DMS53 (cell line): ENCODE measurements at regions not wholly inside any gene's neighbourhood (a gene's known extent, or its start where the extent isn't known, plus 50 kb on each side); places are given as distances from the start of the nearest gene placed in this dataset.
"Not testable (repeated sequence)": the region's sequence is repeated elsewhere in the genome, so short reads cannot be mapped to it uniquely, and the experiment has no call there.

Experiments used
- DNase-seq: peaks from one replicate; lab custom pipeline; 2025; lab: John Stamatoyannopoulos, UW

- DNase-seq: no peak
Measured at GRCh38 chr13:109400209-109400608, 386.2 kb downstream of the IRS2 start.

GRCh38 chr13:109398071-109398470 lies 388.3 kb downstream of the IRS2 start:
- not testable (repeated sequence) for DNase-seq

GRCh38 chr13:109397285-109397684 lies 389.1 kb downstream of the IRS2 start:
- no peak for DNase-seq

- DNase-seq: no peak
Measured at GRCh38 chr13:109396266-109396665, 390.1 kb downstream of the IRS2 start.

- no peak for DNase-seq
Measured at GRCh38 chr13:109395014-109395413, 391.4 kb downstream of the IRS2 start.

- DNase-seq: no peak
Measured at GRCh38 chr13:109394311-109394988, 391.9 kb downstream of the IRS2 start.

GRCh38 chr13:109393045-109393444 lies 393.3 kb downstream of the IRS2 start:
- no peak for DNase-seq

GRCh38 chr13:109390391-109390790 lies 396.0 kb downstream of the IRS2 start:
- no peak for DNase-seq

GRCh38 chr13:109389892-109390345 lies 396.5 kb downstream of the IRS2 start:
- DNase-seq: no peak

GRCh38 chr13:109389456-109389855 lies 396.9 kb downstream of the IRS2 start:
- DNase-seq: no peak

- no peak for DNase-seq
Measured at GRCh38 chr13:109387471-109387870, 398.9 kb downstream of the IRS2 start.

GRCh38 chr13:109385242-109385560 lies 401.2 kb downstream of the IRS2 start:
- no peak for DNase-seq

- no peak for DNase-seq
Measured at GRCh38 chr13:109384491-109385241, 401.7 kb downstream of the IRS2 start.

GRCh38 chr13:109383683-109384082 lies 402.7 kb downstream of the IRS2 start:
- no peak for DNase-seq

- no peak for DNase-seq
Measured at GRCh38 chr13:109381546-109382180, 404.7 kb downstream of the IRS2 start.

- DNase-seq: no peak
Measured at GRCh38 chr13:109380457-109380856, 405.9 kb downstream of the IRS2 start.

GRCh38 chr13:109379930-109380329 lies 406.5 kb downstream of the IRS2 start:
- DNase-seq: no peak

- DNase-seq: no peak
Measured at GRCh38 chr13:109376936-109377335, 409.4 kb downstream of the IRS2 start.

- no peak for DNase-seq
Measured at GRCh38 chr13:109374609-109375200, 411.7 kb downstream of the IRS2 start.

- no peak for DNase-seq
Measured at GRCh38 chr13:109372666-109373065, 413.7 kb downstream of the IRS2 start.

- peak; percentile 56 for DNase-seq
Measured at GRCh38 chr13:109371066-109371465, 415.3 kb downstream of the IRS2 start.

- peak; percentile 90 for DNase-seq
Measured at GRCh38 chr13:109370496-109370895, 415.9 kb downstream of the IRS2 start.
